HAP-1 (cell line): ENCODE measurements at regions not wholly inside any gene's neighbourhood (a gene's known extent, or its start where the extent isn't known, plus 50 kb on each side); places are given as distances from the start of the nearest gene placed in this dataset.
"Not testable (repeated sequence)": the region's sequence is repeated elsewhere in the genome, so short reads cannot be mapped to it uniquely, and the experiment has no call there.

Source experiments
- DNase-seq, 2 experiments: peaks; one replicate each; pipeline ENCODE4 v3.0.0-alpha.2; 2016 to 2020; ENCODE audit warnings: low spot score in 2 of 2
- H3K27me3 ChIP-seq: fragments of 250-450 bp; sonication (Bioruptor Pico); 2 replicates; pipeline ENCODE4 v1.5.1; 2020; ENCODE audit warnings: low read depth, mild to moderate bottlenecking, moderate library complexity
- H3K36me3 ChIP-seq: fragments of 250-450 bp; sonication (Bioruptor Pico); replicated peaks from 2 replicates; pipeline ENCODE4 v1.5.1; 2020; ENCODE audit warnings: mild to moderate bottlenecking
- H3K4me1 ChIP-seq: fragments of 250-450 bp; sonication (Bioruptor Pico); 2 replicates; pipeline ENCODE4 v1.5.1; 2020; ENCODE audit warnings: mild to moderate bottlenecking
- H3K4me3 ChIP-seq: fragments of 250-450 bp; sonication (Bioruptor Pico); 2 replicates; pipeline ENCODE4 v1.5.1; 2020; ENCODE audit warnings: mild to moderate bottlenecking, moderate library complexity
- H3K9me3 ChIP-seq: fragments of 250-450 bp; sonication (Bioruptor Pico); 2 replicates; pipeline ENCODE4 v1.5.1; 2020; ENCODE audit warnings: mild to moderate bottlenecking, moderate library complexity
- in situ Hi-C: fragments of 300-500 bp; cut with MboI; formaldehyde crosslinking; loops from 3 replicates; pipeline ENCODE4 v1.14.3; 2020; ENCODE audit warnings: low sequenced_read_pairs, inconsistent platforms, mixed read lengths

GRCh38 chr2:118755384-118755783 is 92.1 kb downstream of the EN1 start:
- H3K9me3 ChIP-seq = no peaks in the 10 kb centered on the region
- no peaks in the 10 kb centered on the region for H3K36me3 ChIP-seq
- H3K27me3 ChIP-seq = peaks cover 9% of the 10 kb centered on the region
- no peaks in the 10 kb centered on the region for H3K4me1 ChIP-seq
- no peak overlapping the region for H3K4me3 ChIP-seq
- DNase-seq = no peak
- in situ Hi-C loops = no loop called here

- no peak overlapping the region for H3K4me3 ChIP-seq
- H3K36me3 ChIP-seq = no peaks in the 10 kb centered on the region
- no peaks in the 10 kb centered on the region for H3K27me3 ChIP-seq
- H3K4me1 ChIP-seq = no peaks in the 10 kb centered on the region
- in situ Hi-C loops = no loop called here
- DNase-seq = no peak
- H3K9me3 ChIP-seq = no peaks in the 10 kb centered on the region
Measured at GRCh38 chr2:118752762-118753429, 94.6 kb downstream of the EN1 start.

GRCh38 chr2:118750959-118751565 is 96.4 kb downstream of the EN1 start:
- Histone ChIP-seq H3K27me3 (no peaks in the 10 kb centered on the region), H3K9me3 (no peaks in the 10 kb centered on the region), H3K4me3 (no peak overlapping the region), H3K4me1 (no peaks in the 10 kb centered on the region), H3K36me3 (no peaks in the 10 kb centered on the region)
- in situ Hi-C loops = no loop called here
- DNase-seq = no peak

GRCh38 chr2:118748245-118748885 is 99.1 kb downstream of the EN1 start:
- DNase-seq = no peak
- no peaks in the 10 kb centered on the region for H3K36me3 ChIP-seq
- no peaks in the 10 kb centered on the region for H3K27me3 ChIP-seq
- no peaks in the 10 kb centered on the region; the same call in 1 of the 2 replicates for H3K9me3 ChIP-seq
- in situ Hi-C loops = no loop called here
- H3K4me3 ChIP-seq = no peak overlapping the region
- no peaks in the 10 kb centered on the region for H3K4me1 ChIP-seq

- H3K9me3 ChIP-seq = no peaks in the 10 kb centered on the region; the same call in 1 of the 2 replicates
- H3K27me3 ChIP-seq = no peaks in the 10 kb centered on the region
- no peak overlapping the region for H3K4me3 ChIP-seq
- in situ Hi-C loops = no loop called here
- H3K4me1 ChIP-seq = no peaks in the 10 kb centered on the region
- no peak for DNase-seq
- H3K36me3 ChIP-seq = no peaks in the 10 kb centered on the region
Measured at GRCh38 chr2:118747637-118748036, 99.8 kb downstream of the EN1 start.

GRCh38 chr2:118747066-118747465 is 100.4 kb downstream of the EN1 start:
- in situ Hi-C loops = no loop called here
- H3K9me3 ChIP-seq = no peaks in the 10 kb centered on the region; the same call in 1 of the 2 replicates
- no peaks in the 10 kb centered on the region for H3K4me1 ChIP-seq
- H3K36me3 ChIP-seq = no peaks in the 10 kb centered on the region
- H3K27me3 ChIP-seq = no peaks in the 10 kb centered on the region
- no peak overlapping the region for H3K4me3 ChIP-seq
- DNase-seq = no peak

- H3K4me3 ChIP-seq, H3K36me3 ChIP-seq, DNase-seq, in situ Hi-C loops, H3K27me3 ChIP-seq, H3K4me1 ChIP-seq, H3K9me3 ChIP-seq: not testable (repeated sequence)
Measured at GRCh38 chr2:118744682-118745181, 102.7 kb downstream of the EN1 start.

GRCh38 chr2:118738524-118739308 is 108.7 kb downstream of the EN1 start:
- H3K4me1 ChIP-seq = no peaks in the 10 kb centered on the region
- H3K27me3 ChIP-seq = no peaks in the 10 kb centered on the region
- in situ Hi-C loops = no loop called here
- H3K9me3 ChIP-seq = no peaks in the 10 kb centered on the region
- H3K36me3 ChIP-seq = no peaks in the 10 kb centered on the region
- DNase-seq = no peak
- H3K4me3 ChIP-seq = no peak overlapping the region

GRCh38 chr2:118738106-118738505 is 109.3 kb downstream of the EN1 start:
- no peak for DNase-seq
- in situ Hi-C loops = no loop called here
- Histone ChIP-seq H3K4me1 (no peaks in the 10 kb centered on the region), H3K36me3 (no peaks in the 10 kb centered on the region), H3K27me3 (no peaks in the 10 kb centered on the region), H3K4me3 (no peak overlapping the region), H3K9me3 (no peaks in the 10 kb centered on the region)

GRCh38 chr2:118737684-118738083 is 109.8 kb downstream of the EN1 start:
- H3K4me1 ChIP-seq = no peaks in the 10 kb centered on the region
- H3K9me3 ChIP-seq = no peaks in the 10 kb centered on the region
- no peaks in the 10 kb centered on the region for H3K27me3 ChIP-seq
- DNase-seq = no peak
- H3K4me3 ChIP-seq = no peak overlapping the region
- H3K36me3 ChIP-seq = no peaks in the 10 kb centered on the region
- in situ Hi-C loops = no loop called here

GRCh38 chr2:118732432-118732831 is 115.0 kb downstream of the EN1 start:
- Histone ChIP-seq H3K27me3 (no peaks in the 10 kb centered on the region), H3K9me3 (no peaks in the 10 kb centered on the region), H3K36me3 (no peaks in the 10 kb centered on the region), H3K4me3 (no peak overlapping the region), H3K4me1 (no peaks in the 10 kb centered on the region)
- in situ Hi-C loops = no loop called here
- no peak for DNase-seq

GRCh38 chr2:118731413-118731812 is 116.0 kb downstream of the EN1 start:
- Histone ChIP-seq H3K4me1 (no peaks in the 10 kb centered on the region), H3K27me3 (no peaks in the 10 kb centered on the region), H3K4me3 (no peak overlapping the region), H3K9me3 (no peaks in the 10 kb centered on the region), H3K36me3 (no peaks in the 10 kb centered on the region)
- in situ Hi-C loops = no loop called here
- DNase-seq = no peak

GRCh38 chr2:118730405-118730804 is 117.0 kb downstream of the EN1 start:
- in situ Hi-C loops = no loop called here
- no peak overlapping the region for H3K4me3 ChIP-seq
- no peaks in the 10 kb centered on the region for H3K27me3 ChIP-seq
- H3K4me1 ChIP-seq = no peaks in the 10 kb centered on the region
- no peaks in the 10 kb centered on the region for H3K9me3 ChIP-seq
- no peak for DNase-seq
- H3K36me3 ChIP-seq = no peaks in the 10 kb centered on the region

GRCh38 chr2:118729760-118730159 is 117.7 kb downstream of the EN1 start:
- H3K27me3 ChIP-seq = no peaks in the 10 kb centered on the region
- in situ Hi-C loops = no loop called here
- no peaks in the 10 kb centered on the region for H3K4me1 ChIP-seq
- no peak for DNase-seq
- no peaks in the 10 kb centered on the region for H3K9me3 ChIP-seq
- H3K36me3 ChIP-seq = no peaks in the 10 kb centered on the region
- no peak overlapping the region for H3K4me3 ChIP-seq
